H1 (cell line): ENCODE measurements at regions not wholly inside any gene's neighbourhood (a gene's known extent, or its start where the extent isn't known, plus 50 kb on each side); places are given as distances from the start of the nearest gene placed in this dataset.

Experiments
- TF ChIP-seq, protein P1 (sequence below): fragments of 300-600 bp; sonication (generic); IDR thresholded peaks from 2 replicates; pipeline ENCODE4 v1.7.1; 2012; ENCODE audit warnings: low read length, moderate library complexity, mild to moderate bottlenecking, inconsistent platforms; ENCODE audit not compliant: insufficient replicate concordance
- TF ChIP-seq, protein P2 (sequence below): IDR thresholded peaks from 2 replicates; pipeline ENCODE4 v1.6.1; 2011; ENCODE audit warnings: low read length, improper control_type of control experiment

DNA sequence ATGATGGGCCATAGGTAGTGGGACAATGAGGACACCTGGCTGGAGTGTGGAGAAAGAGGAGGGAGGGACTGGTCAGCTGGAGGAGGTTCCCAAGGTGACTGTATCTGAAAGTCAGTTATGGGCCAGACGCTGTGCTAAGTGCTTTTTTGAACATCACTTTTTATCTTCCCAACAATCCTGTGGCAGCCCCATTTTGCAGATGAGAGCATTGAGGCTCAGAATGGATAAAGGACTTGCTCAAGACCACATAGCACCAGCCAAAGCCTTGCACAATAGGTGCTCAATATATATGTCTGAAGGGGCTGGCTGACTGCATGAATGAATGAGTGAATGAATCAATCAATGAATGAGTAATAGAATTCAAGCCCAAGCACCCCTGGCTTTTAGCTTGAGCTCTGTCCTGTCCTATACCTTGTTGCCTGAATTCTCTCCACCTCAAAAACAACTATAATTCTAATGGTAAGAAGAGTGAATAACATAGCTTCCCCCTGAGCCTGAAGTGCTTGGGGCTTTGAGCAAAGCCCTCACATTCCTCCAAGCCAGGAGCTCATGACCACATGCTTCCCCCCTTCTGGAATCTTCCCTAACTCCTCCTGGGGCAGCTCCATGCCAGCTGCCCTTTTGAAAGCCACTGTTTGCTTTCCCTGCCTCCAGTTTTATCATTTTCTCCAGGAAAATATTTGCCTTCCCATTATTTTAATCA is 150.9 kb downstream of the RPLP1 start (continued):
- TF ChIP-seq, protein P1, sequence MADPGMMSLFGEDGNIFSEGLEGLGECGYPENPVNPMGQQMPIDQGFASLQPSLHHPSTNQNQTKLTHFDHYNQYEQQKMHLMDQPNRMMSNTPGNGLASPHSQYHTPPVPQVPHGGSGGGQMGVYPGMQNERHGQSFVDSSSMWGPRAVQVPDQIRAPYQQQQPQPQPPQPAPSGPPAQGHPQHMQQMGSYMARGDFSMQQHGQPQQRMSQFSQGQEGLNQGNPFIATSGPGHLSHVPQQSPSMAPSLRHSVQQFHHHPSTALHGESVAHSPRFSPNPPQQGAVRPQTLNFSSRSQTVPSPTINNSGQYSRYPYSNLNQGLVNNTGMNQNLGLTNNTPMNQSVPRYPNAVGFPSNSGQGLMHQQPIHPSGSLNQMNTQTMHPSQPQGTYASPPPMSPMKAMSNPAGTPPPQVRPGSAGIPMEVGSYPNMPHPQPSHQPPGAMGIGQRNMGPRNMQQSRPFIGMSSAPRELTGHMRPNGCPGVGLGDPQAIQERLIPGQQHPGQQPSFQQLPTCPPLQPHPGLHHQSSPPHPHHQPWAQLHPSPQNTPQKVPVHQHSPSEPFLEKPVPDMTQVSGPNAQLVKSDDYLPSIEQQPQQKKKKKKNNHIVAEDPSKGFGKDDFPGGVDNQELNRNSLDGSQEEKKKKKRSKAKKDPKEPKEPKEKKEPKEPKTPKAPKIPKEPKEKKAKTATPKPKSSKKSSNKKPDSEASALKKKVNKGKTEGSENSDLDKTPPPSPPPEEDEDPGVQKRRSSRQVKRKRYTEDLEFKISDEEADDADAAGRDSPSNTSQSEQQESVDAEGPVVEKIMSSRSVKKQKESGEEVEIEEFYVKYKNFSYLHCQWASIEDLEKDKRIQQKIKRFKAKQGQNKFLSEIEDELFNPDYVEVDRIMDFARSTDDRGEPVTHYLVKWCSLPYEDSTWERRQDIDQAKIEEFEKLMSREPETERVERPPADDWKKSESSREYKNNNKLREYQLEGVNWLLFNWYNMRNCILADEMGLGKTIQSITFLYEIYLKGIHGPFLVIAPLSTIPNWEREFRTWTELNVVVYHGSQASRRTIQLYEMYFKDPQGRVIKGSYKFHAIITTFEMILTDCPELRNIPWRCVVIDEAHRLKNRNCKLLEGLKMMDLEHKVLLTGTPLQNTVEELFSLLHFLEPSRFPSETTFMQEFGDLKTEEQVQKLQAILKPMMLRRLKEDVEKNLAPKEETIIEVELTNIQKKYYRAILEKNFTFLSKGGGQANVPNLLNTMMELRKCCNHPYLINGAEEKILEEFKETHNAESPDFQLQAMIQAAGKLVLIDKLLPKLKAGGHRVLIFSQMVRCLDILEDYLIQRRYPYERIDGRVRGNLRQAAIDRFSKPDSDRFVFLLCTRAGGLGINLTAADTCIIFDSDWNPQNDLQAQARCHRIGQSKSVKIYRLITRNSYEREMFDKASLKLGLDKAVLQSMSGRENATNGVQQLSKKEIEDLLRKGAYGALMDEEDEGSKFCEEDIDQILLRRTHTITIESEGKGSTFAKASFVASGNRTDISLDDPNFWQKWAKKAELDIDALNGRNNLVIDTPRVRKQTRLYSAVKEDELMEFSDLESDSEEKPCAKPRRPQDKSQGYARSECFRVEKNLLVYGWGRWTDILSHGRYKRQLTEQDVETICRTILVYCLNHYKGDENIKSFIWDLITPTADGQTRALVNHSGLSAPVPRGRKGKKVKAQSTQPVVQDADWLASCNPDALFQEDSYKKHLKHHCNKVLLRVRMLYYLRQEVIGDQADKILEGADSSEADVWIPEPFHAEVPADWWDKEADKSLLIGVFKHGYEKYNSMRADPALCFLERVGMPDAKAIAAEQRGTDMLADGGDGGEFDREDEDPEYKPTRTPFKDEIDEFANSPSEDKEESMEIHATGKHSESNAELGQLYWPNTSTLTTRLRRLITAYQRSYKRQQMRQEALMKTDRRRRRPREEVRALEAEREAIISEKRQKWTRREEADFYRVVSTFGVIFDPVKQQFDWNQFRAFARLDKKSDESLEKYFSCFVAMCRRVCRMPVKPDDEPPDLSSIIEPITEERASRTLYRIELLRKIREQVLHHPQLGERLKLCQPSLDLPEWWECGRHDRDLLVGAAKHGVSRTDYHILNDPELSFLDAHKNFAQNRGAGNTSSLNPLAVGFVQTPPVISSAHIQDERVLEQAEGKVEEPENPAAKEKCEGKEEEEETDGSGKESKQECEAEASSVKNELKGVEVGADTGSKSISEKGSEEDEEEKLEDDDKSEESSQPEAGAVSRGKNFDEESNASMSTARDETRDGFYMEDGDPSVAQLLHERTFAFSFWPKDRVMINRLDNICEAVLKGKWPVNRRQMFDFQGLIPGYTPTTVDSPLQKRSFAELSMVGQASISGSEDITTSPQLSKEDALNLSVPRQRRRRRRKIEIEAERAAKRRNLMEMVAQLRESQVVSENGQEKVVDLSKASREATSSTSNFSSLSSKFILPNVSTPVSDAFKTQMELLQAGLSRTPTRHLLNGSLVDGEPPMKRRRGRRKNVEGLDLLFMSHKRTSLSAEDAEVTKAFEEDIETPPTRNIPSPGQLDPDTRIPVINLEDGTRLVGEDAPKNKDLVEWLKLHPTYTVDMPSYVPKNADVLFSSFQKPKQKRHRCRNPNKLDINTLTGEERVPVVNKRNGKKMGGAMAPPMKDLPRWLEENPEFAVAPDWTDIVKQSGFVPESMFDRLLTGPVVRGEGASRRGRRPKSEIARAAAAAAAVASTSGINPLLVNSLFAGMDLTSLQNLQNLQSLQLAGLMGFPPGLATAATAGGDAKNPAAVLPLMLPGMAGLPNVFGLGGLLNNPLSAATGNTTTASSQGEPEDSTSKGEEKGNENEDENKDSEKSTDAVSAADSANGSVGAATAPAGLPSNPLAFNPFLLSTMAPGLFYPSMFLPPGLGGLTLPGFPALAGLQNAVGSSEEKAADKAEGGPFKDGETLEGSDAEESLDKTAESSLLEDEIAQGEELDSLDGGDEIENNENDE, result no peak
- TF ChIP-seq, protein P2, sequence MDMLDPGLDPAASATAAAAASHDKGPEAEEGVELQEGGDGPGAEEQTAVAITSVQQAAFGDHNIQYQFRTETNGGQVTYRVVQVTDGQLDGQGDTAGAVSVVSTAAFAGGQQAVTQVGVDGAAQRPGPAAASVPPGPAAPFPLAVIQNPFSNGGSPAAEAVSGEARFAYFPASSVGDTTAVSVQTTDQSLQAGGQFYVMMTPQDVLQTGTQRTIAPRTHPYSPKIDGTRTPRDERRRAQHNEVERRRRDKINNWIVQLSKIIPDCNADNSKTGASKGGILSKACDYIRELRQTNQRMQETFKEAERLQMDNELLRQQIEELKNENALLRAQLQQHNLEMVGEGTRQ, result no peak
